Testis (tissue), 2 donors: ENCODE measurements at regions not wholly inside any gene's neighbourhood (a gene's known extent, or its start where the extent isn't known, plus 50 kb on each side); places are given as distances from the start of the nearest gene placed in this dataset.

Experiments
- DNase-seq: peaks from one replicate; pipeline ENCODE4 v3.0.0-alpha.2; 2019
- H3K27ac ChIP-seq, 2 donors: fragments of 200-600 bp; sonication (generic); one replicate each; pipeline ENCODE4 v1.5.1; 2019
- H3K27me3 ChIP-seq: fragments of 200-600 bp; sonication (generic); one replicate; pipeline ENCODE4 v1.5.1; 2019
- H3K36me3 ChIP-seq: fragments of 200-600 bp; sonication (generic); one replicate; pipeline ENCODE4 v1.5.1; 2017; ENCODE audit warnings: low read depth; ENCODE audit errors: missing control alignments
- H3K4me1 ChIP-seq: fragments of 200-600 bp; sonication (generic); one replicate; pipeline ENCODE4 v1.5.1; 2019
- H3K4me3 ChIP-seq, 2 donors: fragments of 200-600 bp; sonication (generic); one replicate each; pipeline ENCODE4 v1.5.1; 2017 to 2019
- H3K9me3 ChIP-seq: fragments of 200-600 bp; sonication (generic); one replicate; pipeline ENCODE4 v1.5.1; 2017
- POLR2A ChIP-seq: fragments of 450-650 bp; IDR thresholded peaks from one replicate; pipeline ENCODE4 v1.6.1; 2017; ENCODE audit warnings: antibody characterized with exemption, mild to moderate bottlenecking, moderate library complexity
- WGBS, 2 donors: methylation state at CpG; one replicate each; pipeline ENCODE4 v1.1.5; 2018; 5-methylcytosine and 5-hydroxymethylcytosine counted together
- intact Hi-C: fragments of 100-400 bp; cut with DNase I; formaldehyde crosslinking; loops from one replicate; pipeline ENCODE4 v1.15.1; 2023; ENCODE audit warnings: low total_unique reads
- TF ChIP-seq, protein P1 (sequence below), 3 experiments: fragments of 450-650 bp in 2 of 3; fragments of 200-600 bp in 1 of 3; sonication (generic) in 1 of 3; IDR thresholded peaks; one replicate each; pipeline ENCODE4 v1.5.1; 2016 to 2019; ENCODE audit warnings: antibody characterized with exemption in 3 of 3, mild to moderate bottlenecking in 2 of 3, moderate library complexity in 1 of 3

DNA sequence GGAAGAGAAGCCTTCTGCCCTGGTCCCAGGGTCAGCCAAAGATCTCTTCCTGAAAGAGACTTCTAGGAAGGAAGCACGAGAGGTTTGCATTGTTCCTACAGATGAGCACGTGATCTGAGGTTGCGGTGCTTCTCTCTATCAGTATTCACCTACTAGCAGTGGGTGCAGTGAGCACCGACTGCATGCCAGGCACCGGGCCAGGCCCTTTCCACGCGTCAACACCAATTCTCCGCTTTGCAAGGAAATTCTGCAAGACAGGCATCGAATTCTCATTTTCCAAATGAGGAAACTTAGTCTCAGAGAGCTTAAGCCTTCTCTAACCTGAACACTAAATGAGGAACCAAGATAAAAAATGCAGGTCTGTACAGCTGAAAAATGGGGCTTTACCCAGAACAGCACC lies 151.5 kb upstream of the MYCN start:
- 77 to 81% methylated on average over 9 of the region's 9 CpGs for WGBS, 2 donors
- intact Hi-C loops, result no loop called here
- no peaks in the 10 kb centered on the region for H3K9me3 ChIP-seq

DNA sequence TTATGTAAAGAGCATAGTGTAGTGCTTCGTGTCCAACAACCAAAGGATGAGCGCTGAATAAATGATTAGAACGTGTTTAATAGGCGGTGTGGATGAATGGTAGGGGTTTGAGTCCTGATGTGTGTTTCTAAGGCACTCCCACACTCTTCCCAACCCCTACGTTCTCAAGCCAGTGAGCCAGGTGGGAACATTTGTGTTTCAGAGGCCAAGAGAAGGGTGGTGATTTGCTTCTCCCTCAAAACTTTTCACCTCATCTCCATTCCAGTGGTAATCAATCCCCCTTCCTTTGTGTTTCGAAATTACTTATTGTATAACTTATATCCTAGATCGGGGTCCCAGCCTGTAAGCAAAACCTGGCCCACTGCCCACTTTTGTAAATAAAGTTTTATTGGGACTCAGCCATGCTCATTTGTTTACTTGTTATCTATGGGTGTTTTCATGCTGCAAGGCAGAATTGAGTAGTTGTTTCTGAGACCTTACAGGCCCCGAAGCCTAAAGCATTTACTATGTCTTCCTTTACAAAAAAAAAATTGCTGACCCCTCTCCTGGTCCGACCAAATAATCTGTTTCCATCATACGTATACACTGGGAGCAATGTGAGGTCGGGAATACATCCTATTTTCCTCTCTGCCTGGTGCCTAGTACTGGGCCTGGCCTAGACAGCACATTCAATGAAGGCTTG lies 150.8 kb upstream of the MYCN start:
- TF ChIP-seq, protein P1, sequence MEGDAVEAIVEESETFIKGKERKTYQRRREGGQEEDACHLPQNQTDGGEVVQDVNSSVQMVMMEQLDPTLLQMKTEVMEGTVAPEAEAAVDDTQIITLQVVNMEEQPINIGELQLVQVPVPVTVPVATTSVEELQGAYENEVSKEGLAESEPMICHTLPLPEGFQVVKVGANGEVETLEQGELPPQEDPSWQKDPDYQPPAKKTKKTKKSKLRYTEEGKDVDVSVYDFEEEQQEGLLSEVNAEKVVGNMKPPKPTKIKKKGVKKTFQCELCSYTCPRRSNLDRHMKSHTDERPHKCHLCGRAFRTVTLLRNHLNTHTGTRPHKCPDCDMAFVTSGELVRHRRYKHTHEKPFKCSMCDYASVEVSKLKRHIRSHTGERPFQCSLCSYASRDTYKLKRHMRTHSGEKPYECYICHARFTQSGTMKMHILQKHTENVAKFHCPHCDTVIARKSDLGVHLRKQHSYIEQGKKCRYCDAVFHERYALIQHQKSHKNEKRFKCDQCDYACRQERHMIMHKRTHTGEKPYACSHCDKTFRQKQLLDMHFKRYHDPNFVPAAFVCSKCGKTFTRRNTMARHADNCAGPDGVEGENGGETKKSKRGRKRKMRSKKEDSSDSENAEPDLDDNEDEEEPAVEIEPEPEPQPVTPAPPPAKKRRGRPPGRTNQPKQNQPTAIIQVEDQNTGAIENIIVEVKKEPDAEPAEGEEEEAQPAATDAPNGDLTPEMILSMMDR (IDR thresholded peaks at IDR 0.05), result no peak
- H3K27ac ChIP-seq, result no peak overlapping the region
- no peaks in the 10 kb centered on the region for H3K4me1 ChIP-seq
- intact Hi-C loops, result no loop called here
- no peaks in the 10 kb centered on the region for H3K36me3 ChIP-seq
- H3K4me3 ChIP-seq, result no peak overlapping the region
- H3K9me3 ChIP-seq, result no peaks in the 10 kb centered on the region
- DNase-seq, result no peak
- 85% methylated on average over 11 of the region's 11 CpGs for WGBS, 2 donors
- H3K27me3 ChIP-seq, result no peaks in the 10 kb centered on the region

More for the DNA sequence above, 151.5 kb upstream of the MYCN start:
- H3K27me3 ChIP-seq, result no peaks in the 10 kb centered on the region
- H3K4me3 ChIP-seq, result no peak overlapping the region
- no peak overlapping the region for H3K27ac ChIP-seq
- TF ChIP-seq, protein P1 (IDR thresholded peaks at IDR 0.05), result no peak
- no peak for TF ChIP-seq POLR2A
- no peaks in the 10 kb centered on the region for H3K36me3 ChIP-seq
- no peak for DNase-seq
- H3K4me1 ChIP-seq, result no peaks in the 10 kb centered on the region

DNA sequence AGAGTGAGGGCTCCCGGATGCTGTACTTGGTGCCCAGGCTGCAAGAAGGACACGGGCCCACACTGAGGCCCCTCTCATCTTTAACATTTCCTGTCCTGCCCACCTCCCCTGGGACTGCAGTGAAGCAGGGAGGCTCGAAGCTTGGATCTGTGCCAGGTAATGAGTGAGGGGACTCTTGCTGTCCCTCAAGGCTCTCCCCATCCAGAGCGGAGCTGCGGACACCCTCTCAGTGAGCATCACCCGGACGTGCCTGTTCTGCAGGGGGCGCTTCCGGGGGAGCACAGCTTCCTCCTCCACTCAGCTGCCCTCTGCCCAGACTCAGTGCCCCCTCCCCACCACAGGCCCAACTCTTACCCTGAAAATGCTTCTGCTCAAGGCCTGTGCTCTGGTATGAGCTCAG lies 150.0 kb upstream of the MYCN start:
- Histone ChIP-seq H3K27ac (no peak overlapping the region), H3K36me3 (no peaks in the 10 kb centered on the region), H3K4me3 (no peak overlapping the region), H3K9me3 (no peaks in the 10 kb centered on the region), H3K4me1 (peaks cover 1% of the 10 kb centered on the region), H3K27me3 (no peaks in the 10 kb centered on the region)
- intact Hi-C loops, result no loop called here
- no peak for DNase-seq
- TF ChIP-seq, protein P1 (IDR thresholded peaks at IDR 0.05), result no peak
- TF ChIP-seq POLR2A, result no peak
- WGBS, 2 donors, result 53 to 86% methylated on average over 3 to 9 of the region's 9 CpGs

DNA sequence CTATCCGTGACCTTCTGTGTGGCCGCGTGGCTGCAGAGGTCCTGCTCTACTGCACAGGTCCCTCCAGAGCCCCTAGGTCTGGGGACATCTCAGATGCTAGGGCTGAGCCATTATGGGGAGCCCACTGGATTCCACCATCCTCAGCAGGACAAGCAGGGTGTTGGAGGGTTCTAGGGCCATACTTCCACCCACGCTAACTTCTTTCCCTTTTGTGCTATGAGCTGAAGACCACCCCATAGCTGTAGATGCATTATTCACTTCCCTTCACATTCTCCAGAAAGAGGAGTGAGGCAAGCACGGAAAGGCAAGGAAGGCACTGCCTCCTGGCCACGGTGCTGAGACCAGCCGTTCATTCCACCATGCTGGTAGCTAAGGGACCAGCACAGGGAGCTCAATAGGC lies 149.5 kb upstream of the MYCN start:
- Histone ChIP-seq H3K4me1 (peaks cover 4% of the 10 kb centered on the region), H3K36me3 (no peaks in the 10 kb centered on the region), H3K27me3 (no peaks in the 10 kb centered on the region), H3K9me3 (no peaks in the 10 kb centered on the region), H3K27ac (no peak overlapping the region), H3K4me3 (no peak overlapping the region)
- TF ChIP-seq, protein P1 (IDR thresholded peaks at IDR 0.05), result no peak
- TF ChIP-seq POLR2A, result no peak
- no peak for DNase-seq
- 71 to 97% methylated on average over 4 to 7 of the region's 7 CpGs for WGBS, 2 donors
- intact Hi-C loops, result no loop called here

DNA sequence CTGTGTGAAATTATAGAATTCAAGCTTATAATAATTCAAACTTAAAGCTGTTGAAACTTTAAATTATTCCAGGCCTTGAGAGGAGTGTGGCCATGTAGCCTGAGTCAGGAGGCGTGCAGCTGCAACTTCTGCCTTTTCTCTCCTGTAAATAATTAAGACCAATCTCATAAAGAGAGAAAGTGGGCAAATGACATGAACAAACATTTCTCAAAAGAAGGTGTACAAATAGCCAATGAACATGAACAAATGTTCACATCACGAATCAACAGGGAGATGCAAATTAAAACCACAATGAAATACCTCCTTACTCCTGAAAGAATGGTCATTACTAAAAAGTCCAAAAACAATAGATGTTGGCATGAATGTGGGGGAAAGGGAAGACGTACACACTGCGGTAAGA lies 149.1 kb upstream of the MYCN start:
- H3K4me3 ChIP-seq, result no peak overlapping the region
- 92 to 97% methylated on average over 4 of the region's 4 CpGs for WGBS, 2 donors
- TF ChIP-seq, protein P1 (IDR thresholded peaks at IDR 0.05), result no peak
- no peak for TF ChIP-seq POLR2A
- no peaks in the 10 kb centered on the region for H3K9me3 ChIP-seq
- no peak overlapping the region for H3K27ac ChIP-seq
- H3K36me3 ChIP-seq, result no peaks in the 10 kb centered on the region
- DNase-seq, result no peak
- H3K27me3 ChIP-seq, result no peaks in the 10 kb centered on the region
- peaks cover 4% of the 10 kb centered on the region for H3K4me1 ChIP-seq
- intact Hi-C loops, result no loop called here
